Transverse colon (tissue), 4 donors: ENCODE measurements at regions not wholly inside any gene's neighbourhood (a gene's known extent, or its start where the extent isn't known, plus 50 kb on each side); places are given as distances from the start of the nearest gene placed in this dataset.

Source experiments
- CTCF ChIP-seq, 5 experiments: fragments of 200-600 bp in 3 of 5; fragments of 450-650 bp in 2 of 5; sonication (generic) in 3 of 5; IDR thresholded peaks; 1 replicate in 2 of 5; 2 replicates in 3 of 5; pipeline ENCODE4 v1.5.1; 2016 to 2017; ENCODE audit warnings: antibody characterized with exemption in 5 of 5, inconsistent platforms in 3 of 5, mild to moderate bottlenecking in 2 of 5, moderate library complexity in 1 of 5
- EP300 ChIP-seq: sonication (generic); formaldehyde crosslinking; IDR thresholded peaks from one replicate; pipeline ENCODE4 v1.6.1; 2017; ENCODE audit warnings: antibody characterized with exemption, low read depth
- POLR2A ChIP-seq: fragments of 450-650 bp; IDR thresholded peaks from one replicate; pipeline ENCODE4 v1.6.1; 2016; ENCODE audit warnings: antibody characterized with exemption, mild to moderate bottlenecking, moderate library complexity
- POLR2AphosphoS5 ChIP-seq, 3 donors: sonication (generic); formaldehyde crosslinking; IDR thresholded peaks; one replicate each; pipeline ENCODE4 v1.6.1; 2016; ENCODE audit warnings: antibody characterized with exemption in 3 of 3

DNA sequence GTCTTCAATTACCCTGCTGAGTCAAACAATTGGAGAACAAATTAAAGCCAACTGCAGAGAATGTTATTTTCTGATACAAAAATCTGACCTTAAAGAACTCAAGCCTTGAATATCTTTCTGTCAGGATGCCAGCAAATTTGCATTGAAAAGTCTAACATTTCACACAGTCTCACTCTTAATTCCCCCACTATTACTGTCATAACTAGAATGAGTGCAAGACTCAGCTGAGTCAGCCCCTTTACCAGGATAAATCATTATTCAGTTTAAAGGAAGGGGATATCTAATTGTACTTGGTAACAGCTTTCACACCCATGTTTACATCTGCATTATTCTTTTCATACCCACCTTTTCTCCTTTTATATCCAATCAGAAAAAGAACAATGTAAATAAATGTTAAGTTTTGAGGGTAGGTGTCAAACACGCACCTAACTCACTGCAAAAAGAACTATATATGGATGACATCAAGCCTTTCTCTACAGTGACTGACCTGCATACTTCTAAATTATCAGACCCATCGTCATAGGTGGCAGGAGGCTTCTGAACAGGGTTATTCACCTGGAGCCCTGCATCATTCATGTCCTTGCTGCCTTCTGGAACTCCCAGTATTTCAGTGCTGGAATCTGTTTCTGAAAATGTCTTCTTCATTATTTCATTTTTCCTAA is 117.4 kb downstream of the TMA16 start:
- TF ChIP-seq CTCF (IDR thresholded peaks at IDR 0.05): no peak
- TF ChIP-seq POLR2A: no peak
- no peak for TF ChIP-seq POLR2AphosphoS5 (IDR thresholded peaks at IDR 0.05)
- TF ChIP-seq EP300: no peak
